DLD1 (cell line): ENCODE measurements at regions not wholly inside any gene's neighbourhood (a gene's known extent, or its start where the extent isn't known, plus 50 kb on each side); places are given as distances from the start of the nearest gene placed in this dataset.
"Not testable (repeated sequence)": the region's sequence is repeated elsewhere in the genome, so short reads cannot be mapped to it uniquely, and the experiment has no call there.

Experiments
- in situ Hi-C: cut with HindIII; loops from 2 replicates; pipeline ENCODE4 v1.10.0; 2017; ENCODE audit warnings: low sequenced_read_pairs

DNA sequence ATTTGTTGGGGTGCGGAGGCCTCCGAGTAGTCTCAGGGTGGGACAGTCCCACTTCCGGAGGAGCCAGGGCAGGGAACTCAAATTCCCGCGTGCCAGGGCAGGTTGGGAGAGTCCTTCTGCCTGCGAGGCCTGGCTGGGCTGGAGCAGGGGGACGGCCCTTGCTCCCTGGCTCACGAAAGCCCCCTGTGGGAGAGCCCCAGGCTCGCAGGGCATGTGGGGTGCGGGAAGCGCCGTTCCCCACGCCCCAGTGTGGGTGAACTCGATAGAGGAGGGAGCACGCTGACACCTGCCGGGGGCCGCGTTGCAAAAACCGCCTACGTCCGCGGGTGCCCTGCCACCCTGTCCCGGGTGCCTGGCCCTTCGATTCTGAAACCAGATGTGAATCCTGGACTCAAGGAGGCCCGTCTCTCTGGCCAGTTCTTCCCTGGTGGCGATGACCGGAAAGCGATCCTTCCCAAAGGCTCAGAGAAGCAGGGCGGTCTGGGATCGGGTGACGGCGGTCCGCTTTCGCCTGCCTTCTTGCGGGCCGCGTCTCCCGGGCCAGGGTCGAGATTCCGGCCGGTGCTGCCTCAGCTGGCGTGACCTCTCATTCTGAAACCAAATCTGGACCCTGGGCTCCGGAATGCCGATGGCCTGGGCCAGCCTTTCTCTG, 1846.5 kb upstream of the DEFB115 start:
- in situ Hi-C loops: no loop called here

DNA sequence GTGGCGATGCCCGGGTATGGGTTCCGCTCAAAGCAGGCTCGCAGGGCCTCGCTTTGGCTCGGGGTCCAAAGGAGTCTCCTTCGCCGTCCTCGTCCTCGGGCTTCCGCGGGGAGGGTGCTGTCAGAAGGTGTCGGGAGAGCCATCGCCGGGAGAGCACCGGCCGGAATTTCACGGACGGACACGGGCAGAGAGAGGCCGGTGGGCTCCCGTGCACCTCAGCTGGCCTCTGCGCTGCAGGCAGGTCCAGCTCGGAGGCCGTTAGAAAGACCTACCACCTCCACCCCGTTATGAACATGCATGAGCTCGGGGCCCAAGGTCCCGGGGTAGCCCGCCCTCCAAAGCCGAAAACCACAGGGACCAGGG, 1846.0 kb upstream of the DEFB115 start:
- in situ Hi-C loops: not testable (repeated sequence)

DNA sequence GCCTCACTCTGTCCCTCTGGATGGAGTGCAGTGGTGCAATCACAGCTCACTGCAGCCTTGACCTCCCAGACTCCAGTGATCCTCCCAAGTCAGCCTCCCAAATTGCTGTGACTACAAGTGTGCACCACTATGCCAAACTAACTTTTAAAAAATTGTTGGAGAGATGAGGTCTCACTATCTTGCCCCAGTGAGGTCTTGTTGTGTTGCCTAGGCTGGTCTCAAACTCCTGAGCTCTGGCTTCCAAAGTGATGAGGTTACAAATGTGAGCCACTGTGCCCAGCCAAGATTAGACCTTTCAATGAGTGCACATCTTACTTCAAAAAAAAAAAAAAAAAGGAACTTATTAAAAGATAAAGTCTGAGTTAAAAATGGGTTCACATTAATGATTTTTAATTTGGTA, 1838.1 kb upstream of the DEFB115 start:
- in situ Hi-C loops: no loop called here

GRCh38 chr20:29427201-29428060, 1830.0 kb upstream of the DEFB115 start:
- in situ Hi-C loops: no loop called here

DNA sequence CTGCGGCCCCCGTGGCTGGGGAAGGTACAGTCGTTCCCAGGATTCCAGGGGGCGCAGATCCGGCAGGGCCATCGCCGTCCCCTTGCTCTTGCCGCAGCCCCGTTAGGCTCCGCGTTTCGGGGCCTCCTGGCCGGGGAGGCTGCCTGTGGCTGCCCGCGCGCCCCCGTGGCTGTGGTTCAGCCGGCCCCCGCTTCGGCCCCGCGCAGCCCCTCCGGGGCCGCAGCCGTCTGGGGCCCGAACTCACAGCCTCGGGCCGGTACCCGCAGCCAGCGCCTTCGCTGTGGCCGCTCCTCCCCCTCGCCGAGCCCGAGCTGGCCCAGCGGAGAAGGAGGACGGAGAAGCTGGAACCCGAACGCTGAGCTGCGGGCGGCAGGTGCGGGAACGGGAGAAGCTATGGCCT, 1826.9 kb upstream of the DEFB115 start:
- in situ Hi-C loops: no loop called here

GRCh38 chr20:29440721-29441120, 1816.7 kb upstream of the DEFB115 start:
- in situ Hi-C loops: not testable (repeated sequence)

GRCh38 chr20:29443206-29443781, 1814.2 kb upstream of the DEFB115 start:
- in situ Hi-C loops: not testable (repeated sequence)

DNA sequence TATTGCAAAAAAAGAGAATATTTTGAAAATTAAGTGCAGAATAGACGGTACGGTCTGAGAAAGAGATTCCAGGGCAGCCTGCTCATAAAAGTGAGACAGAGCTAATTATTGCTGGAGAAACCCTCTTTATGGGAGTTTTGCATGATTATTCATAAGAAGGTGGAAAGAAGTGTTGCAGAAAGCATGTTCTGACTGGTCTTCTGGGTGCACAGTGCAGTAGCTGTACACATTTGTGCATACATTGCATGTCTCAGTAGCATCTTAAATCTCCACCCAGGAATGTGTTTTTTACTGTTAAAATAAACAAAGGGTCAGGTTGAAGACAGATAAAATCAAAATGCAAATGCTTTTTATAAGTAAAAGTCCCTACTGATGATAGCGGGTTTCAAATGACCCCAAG, 1813.6 kb upstream of the DEFB115 start:
- in situ Hi-C loops: no loop called here

DNA sequence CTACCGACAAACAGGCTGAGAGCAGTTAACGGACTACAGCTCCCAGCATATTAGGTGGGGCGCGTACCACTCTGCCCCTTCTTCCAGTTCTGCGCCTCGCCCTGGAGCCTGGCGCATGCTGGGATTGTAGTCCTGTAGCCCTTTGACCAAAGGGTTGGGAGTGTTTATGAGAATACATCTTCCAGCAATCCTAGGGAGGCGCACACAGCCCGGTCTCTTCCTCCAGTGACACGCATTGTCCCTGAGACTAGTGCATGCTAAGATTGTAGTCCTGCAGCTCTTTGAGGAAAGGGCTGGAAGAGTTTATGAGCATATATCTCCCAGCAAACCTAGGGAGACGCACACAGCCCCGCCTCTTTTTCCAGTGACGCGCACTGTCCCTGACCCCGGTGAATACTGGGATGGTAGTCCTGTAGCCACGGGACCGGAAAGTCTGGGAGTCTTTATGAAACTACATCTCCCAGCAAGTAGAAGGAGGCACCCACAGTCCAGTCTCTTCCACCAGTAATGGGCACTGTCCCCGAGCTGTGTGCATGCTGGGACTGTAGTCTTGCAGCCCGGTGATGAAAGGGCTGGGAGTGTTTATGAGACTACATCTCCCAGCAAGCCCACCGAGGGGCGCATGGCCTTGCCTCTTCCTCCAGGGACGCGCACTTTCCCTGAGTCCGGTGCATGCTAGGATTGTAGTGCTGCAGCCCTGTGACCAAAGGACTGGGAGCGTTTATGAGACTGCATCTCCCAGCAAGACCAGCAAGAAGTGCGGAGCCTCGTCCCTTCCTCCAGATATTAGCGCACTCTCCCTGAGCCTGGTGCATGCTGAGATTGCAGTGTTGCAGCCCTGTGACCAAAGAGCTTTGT, 1812.2 kb upstream of the DEFB115 start:
- in situ Hi-C loops: not testable (repeated sequence)

DNA sequence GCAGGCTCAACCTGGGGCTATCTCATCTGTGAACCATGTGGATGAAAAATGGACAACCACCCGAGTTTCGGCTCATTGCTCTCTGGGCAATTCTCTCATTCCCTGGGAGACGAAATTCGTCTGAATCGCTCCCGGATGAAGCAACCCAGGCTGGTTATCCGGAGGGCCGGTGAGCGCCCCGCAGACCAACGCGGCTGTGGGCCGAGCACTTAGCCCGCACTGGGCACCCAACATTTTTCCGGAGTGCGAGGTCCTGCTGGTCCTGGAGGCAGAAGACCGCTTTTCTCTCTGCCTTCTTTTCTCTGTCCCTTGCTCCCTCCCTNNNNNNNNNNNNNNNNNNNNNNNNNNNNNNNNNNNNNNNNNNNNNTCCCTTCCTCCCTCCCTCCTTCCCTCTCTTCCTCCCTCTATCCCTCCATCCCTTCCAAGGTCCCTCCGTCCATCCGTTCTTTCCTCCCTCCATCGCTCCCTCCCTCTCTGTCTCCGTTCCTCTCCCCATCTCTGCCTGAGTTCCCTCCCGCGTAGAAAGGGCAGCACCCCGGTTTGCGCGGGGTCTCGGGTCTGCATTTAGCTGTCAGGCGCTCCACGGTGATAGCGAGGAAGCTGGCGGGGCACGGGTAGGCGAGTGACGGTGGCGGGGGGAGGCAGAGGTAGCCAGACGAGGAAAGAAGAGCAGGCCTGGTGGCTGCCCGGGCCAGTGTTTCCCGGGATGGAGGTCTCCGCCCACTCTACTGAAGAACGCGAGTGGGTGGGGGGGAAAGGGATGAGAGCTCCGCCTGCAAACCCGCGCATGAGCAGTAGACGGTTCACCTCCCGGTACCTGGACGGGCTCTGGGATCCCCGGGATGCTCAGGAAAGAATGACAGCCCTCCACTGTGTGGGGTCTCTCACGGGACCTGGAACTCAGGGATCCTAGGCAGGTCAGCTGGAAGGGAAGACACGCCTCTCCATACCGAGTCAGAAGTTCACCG, 1809.7 kb upstream of the DEFB115 start:
- in situ Hi-C loops: not testable (repeated sequence)

- in situ Hi-C loops: no loop called here
These were observed 1808.5 kb upstream of the DEFB115 start for GRCh38 chr20:29448806-29449470.

DNA sequence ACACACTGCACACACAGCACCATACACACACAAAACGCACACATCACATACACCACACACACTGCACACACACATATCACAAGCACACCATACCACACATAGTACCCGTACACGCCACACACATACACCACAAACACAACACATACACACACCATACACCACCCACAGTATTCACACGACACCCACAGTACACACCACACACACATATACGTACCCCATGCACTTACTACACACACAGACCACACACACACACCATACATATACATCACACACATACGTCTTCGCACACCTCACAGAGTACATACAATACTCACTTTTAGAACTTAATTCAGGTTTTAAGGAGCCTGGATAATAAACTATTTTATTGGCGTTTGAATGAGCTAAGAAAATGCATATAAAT, 1805.3 kb upstream of the DEFB115 start:
- in situ Hi-C loops: no loop called here

GRCh38 chr20:29456987-29457693, 1800.3 kb upstream of the DEFB115 start:
- in situ Hi-C loops: not testable (repeated sequence)

DNA sequence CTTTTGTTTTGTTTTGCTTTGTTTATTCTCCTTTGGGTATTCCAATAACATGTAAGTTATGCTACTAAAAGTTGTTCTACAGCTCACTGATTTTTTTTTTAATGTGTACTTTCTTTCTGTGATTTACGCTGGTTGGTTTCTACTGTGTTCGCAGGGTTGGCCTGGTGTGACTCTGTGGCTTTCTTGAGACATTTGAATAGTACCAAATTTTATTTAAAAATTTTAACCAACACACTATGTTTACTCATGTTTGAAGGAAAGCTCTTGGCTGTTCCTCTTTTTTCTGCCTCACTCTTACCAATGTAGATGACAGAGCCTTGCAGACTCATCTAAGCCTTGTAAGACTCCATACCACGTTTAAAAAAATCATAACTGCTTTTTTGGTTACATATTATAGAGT, 1784.9 kb upstream of the DEFB115 start:
- in situ Hi-C loops: no loop called here

DNA sequence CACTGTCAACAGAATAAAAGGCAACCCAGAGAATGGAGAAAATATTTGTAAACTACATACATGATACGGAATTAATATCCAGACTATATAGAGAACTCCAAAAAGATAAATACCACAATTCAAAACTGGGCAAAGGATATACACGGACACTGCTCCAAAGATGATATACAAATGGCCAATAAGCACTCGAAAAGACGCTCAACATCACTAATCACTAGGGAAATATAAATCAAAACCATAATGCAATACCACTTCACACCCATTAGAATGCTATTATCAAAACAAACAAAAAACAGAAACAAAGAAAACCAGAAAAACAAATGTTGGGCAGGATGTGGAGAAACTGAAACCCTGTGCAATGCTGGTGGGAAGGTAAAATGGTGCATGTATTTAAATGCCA, 1764.6 kb upstream of the DEFB115 start:
- in situ Hi-C loops: not testable (repeated sequence)

DNA sequence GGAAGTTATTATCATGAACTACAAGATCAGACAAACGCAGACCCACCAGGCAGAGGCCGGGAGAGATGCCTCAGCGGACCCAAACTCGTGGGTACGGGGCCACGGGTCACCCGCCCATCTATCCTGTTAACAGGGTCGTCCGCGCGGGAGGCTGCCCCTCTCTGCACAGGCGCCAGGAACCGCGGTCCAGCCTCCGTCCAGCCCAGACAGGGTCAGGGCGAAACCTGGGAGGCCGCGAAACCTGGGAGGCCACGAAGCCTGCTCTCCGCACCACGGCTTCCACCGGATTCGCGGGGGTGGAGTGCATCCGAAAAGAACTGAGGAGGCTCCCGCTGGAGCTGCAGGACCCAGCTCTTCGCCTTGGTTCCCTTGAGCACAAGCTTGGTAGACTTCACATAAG, 1760.7 kb upstream of the DEFB115 start:
- in situ Hi-C loops: not testable (repeated sequence)

GRCh38 chr20:29497261-29497671, 1760.2 kb upstream of the DEFB115 start:
- in situ Hi-C loops: no loop called here

DNA sequence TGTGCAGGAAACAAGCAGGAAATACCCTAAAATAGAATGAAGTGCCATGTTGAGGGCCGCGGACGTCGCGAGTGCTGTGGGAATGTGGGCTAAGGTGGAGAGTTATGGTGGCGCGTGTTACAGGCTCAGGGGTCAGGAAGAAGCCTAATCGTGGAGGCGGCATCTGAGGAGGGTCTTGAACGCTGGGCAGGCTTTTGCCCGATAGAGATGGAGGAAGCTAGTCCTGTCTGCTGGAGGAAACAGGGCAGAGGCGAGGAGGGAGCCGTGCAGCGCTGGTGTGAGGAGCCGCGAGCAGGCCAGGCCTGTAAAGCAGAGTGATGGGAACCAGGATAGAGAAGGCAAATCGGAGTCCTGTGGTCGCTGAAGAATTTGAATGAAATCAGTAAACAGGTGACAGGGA, 1759.8 kb upstream of the DEFB115 start:
- in situ Hi-C loops: not testable (repeated sequence)

DNA sequence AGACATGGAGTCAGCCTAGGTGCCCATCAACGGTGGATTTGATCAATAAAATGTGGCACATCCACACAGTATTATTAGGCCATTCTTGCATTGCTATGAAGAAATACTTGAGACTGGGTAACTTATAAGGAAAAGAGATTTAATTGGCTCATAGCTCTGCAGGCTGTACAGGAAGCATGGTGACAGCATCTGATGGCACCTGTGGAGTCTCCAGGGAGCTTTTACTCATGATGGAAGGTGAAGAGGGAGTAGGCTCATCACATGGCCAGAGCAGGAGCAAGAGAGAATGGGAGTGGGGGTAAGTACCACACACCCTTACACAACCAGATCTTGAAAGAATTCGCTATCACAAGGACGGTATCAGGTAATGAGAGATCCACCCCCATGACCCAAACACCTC, 1756.7 kb upstream of the DEFB115 start:
- in situ Hi-C loops: not testable (repeated sequence)
